ENCODE measurements at regions not wholly inside any gene's neighbourhood (a gene's known extent, or its start where the extent isn't known, plus 50 kb on each side); places are given as distances from the start of the nearest gene placed in this dataset.

- H3K9me3 ChIP-seq: no peaks in the 10 kb centered on the region
- intact Hi-C loops (cut with DNase I): no loop called here
- H3K27ac ChIP-seq: no peak overlapping the region
- no peak for DNase-seq
- no peak overlapping the region for H3K4me3 ChIP-seq
- WGBS, 2 donors: 59 to 65% methylated on average over 3 of the region's 3 CpGs
- no peak for ATAC-seq
- H3K4me1 ChIP-seq: no peaks in the 10 kb centered on the region
- H3K36me3 ChIP-seq (replicated peaks in 1 of 2; ENCODE audit: insufficient read depth in 1 of 2, low read depth in 2 of 2): no peaks in the 10 kb centered on the region
- TF ChIP-seq POLR2A (IDR thresholded peaks at IDR 0.05) (no peak), CTCF (IDR thresholded peaks at IDR 0.05) (no peak)
- H3K27me3 ChIP-seq: no peaks in the 10 kb centered on the region
These were observed 670.1 kb upstream of the CDH9 start for GRCh38 chr5:27708534-27708933.

GRCh38 chr5:27706832-27707231 lies 668.4 kb upstream of the CDH9 start:
- DNase-seq (no peak), ATAC-seq (no peak)
- intact Hi-C loops (cut with DNase I): no loop called here

DNA sequence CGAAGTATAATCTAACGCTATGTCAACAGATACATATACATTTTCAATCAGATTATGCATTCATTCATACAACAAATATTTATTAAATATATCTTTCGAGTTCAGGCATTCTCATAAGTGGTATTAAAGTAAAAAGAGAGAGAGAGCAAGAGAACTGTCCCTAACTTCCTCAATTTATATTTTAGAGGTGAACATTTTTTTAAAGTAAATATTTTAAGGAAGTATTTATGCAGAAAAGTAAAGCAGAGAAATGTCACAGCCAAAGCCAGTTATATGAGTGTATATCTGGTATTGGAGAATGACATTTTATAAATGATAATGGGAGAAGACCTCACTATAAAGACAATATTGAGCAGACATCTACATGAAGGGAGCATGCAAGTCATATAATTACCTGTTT lies 667.3 kb upstream of the CDH9 start:
- DNase-seq: no peak
- H3K4me1 ChIP-seq: no peaks in the 10 kb centered on the region
- intact Hi-C loops (cut with DNase I): no loop called here
- WGBS, 2 donors: 49 to 60% methylated on average over 3 of the region's 3 CpGs
- no peak overlapping the region for H3K27ac ChIP-seq
- H3K36me3 ChIP-seq (replicated peaks in 1 of 2; ENCODE audit: insufficient read depth in 1 of 2, low read depth in 2 of 2): no peaks in the 10 kb centered on the region
- TF ChIP-seq POLR2A (IDR thresholded peaks at IDR 0.05) (no peak), CTCF (IDR thresholded peaks at IDR 0.05) (no peak)
- H3K9me3 ChIP-seq: no peaks in the 10 kb centered on the region
- ATAC-seq: no peak
- H3K4me3 ChIP-seq: no peak overlapping the region
- no peaks in the 10 kb centered on the region for H3K27me3 ChIP-seq

More at GRCh38 chr5:27706832-27707231, 668.4 kb upstream of the CDH9 start:
- Histone ChIP-seq H3K4me1 (no peaks in the 10 kb centered on the region), H3K36me3 (replicated peaks in 1 of 2; ENCODE audit: insufficient read depth in 1 of 2, low read depth in 2 of 2) (no peaks in the 10 kb centered on the region), H3K27ac (no peak overlapping the region), H3K9me3 (no peaks in the 10 kb centered on the region), H3K27me3 (no peaks in the 10 kb centered on the region), H3K4me3 (no peak overlapping the region)
- TF ChIP-seq CTCF (IDR thresholded peaks at IDR 0.05) (no peak), POLR2A (IDR thresholded peaks at IDR 0.05) (no peak)

- Histone ChIP-seq H3K36me3 (replicated peaks in 1 of 2; ENCODE audit: insufficient read depth in 1 of 2, low read depth in 2 of 2) (no peaks in the 10 kb centered on the region), H3K4me1 (no peaks in the 10 kb centered on the region), H3K4me3 (no peak overlapping the region), H3K27ac (no peak overlapping the region), H3K9me3 (no peaks in the 10 kb centered on the region), H3K27me3 (no peaks in the 10 kb centered on the region)
- no peak for DNase-seq
- TF ChIP-seq CTCF (IDR thresholded peaks at IDR 0.05): no peak
- TF ChIP-seq POLR2A (IDR thresholded peaks at IDR 0.05): no peak
- WGBS, 2 donors: 56 to 60% methylated on average over 7 of the region's 7 CpGs
- intact Hi-C loops (cut with DNase I): no loop called here
- no peak for ATAC-seq
These were observed 663.8 kb upstream of the CDH9 start for GRCh38 chr5:27701931-27702903.

DNA sequence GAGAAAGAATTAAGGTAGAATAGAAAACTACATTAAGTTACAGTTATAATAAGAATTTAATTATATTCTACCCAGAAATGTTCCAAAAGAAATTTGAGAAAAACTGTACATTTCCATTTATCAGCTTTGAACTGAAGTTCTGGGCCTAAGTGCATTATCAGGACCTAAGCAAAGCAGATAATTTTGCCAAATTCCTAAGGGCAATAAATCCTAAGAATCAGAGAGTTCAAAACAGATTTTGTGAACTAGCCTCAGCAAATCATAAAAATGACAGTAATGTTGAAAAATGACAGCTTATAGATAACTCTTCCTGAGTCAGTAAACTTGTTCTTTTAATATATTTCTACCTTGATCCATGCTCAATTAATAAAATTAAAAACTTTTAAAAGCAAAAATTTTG lies 662.1 kb upstream of the CDH9 start:
- ATAC-seq: no peak
- H3K27ac ChIP-seq: no peak overlapping the region
- no peaks in the 10 kb centered on the region for H3K27me3 ChIP-seq
- no peaks in the 10 kb centered on the region for H3K9me3 ChIP-seq
- intact Hi-C loops (cut with DNase I): no loop called here
- no peaks in the 10 kb centered on the region for H3K36me3 ChIP-seq (replicated peaks in 1 of 2; ENCODE audit: insufficient read depth in 1 of 2, low read depth in 2 of 2)
- no peak overlapping the region for H3K4me3 ChIP-seq
- H3K4me1 ChIP-seq: no peaks in the 10 kb centered on the region
- no peak for DNase-seq
- TF ChIP-seq CTCF (IDR thresholded peaks at IDR 0.05) (no peak), POLR2A (IDR thresholded peaks at IDR 0.05) (no peak)

All from body of pancreas (tissue), 4 donors.